ENCODE measurements at regions not wholly inside any gene's neighbourhood (a gene's known extent, or its start where the extent isn't known, plus 50 kb on each side); places are given as distances from the start of the nearest gene placed in this dataset.
"Not testable (repeated sequence)": the region's sequence is repeated elsewhere in the genome, so short reads cannot be mapped to it uniquely, and the experiment has no call there.

- no peak for DNase-seq
Observed at GRCh38 chr13:102538938-102539337, 57.8 kb upstream of the TPP2 start.

GRCh38 chr13:102536695-102537485 is 59.9 kb upstream of the TPP2 start:
- no peak for DNase-seq

GRCh38 chr13:102536196-102536595 is 60.6 kb upstream of the TPP2 start:
- no peak for DNase-seq

GRCh38 chr13:102530751-102531150 is 66.0 kb upstream of the TPP2 start:
- DNase-seq, result no peak

GRCh38 chr13:102522251-102522650 is 74.5 kb upstream of the TPP2 start:
- not testable (repeated sequence) for DNase-seq

GRCh38 chr13:102517959-102518358 is 78.8 kb upstream of the TPP2 start:
- DNase-seq, result no peak

GRCh38 chr13:102510072-102510471 is 86.7 kb upstream of the TPP2 start:
- DNase-seq, result no peak

- DNase-seq, result no peak
Observed at GRCh38 chr13:102508411-102508810, 88.4 kb upstream of the TPP2 start.

GRCh38 chr13:102504002-102504401 is 92.8 kb upstream of the TPP2 start:
- no peak for DNase-seq

- DNase-seq, result no peak
Observed at GRCh38 chr13:102495663-102496062, 93.8 kb upstream of the FGF14 start.

- peak in 2 of 51 donors; percentile 4 to 19 for DNase-seq
Observed at GRCh38 chr13:102487330-102487729, 85.5 kb upstream of the FGF14 start.

GRCh38 chr13:102484329-102484728 is 82.5 kb upstream of the FGF14 start:
- no peak for DNase-seq

- DNase-seq, result no peak
Observed at GRCh38 chr13:102472650-102473049, 70.8 kb upstream of the FGF14 start.

GRCh38 chr13:102470283-102470917 is 68.6 kb upstream of the FGF14 start:
- no peak for DNase-seq

GRCh38 chr13:102466610-102467190 is 64.9 kb upstream of the FGF14 start:
- no peak for DNase-seq

- DNase-seq, result no peak
Observed at GRCh38 chr13:102462570-102462969, 60.7 kb upstream of the FGF14 start.

GRCh38 chr13:102461302-102461701 is 59.5 kb upstream of the FGF14 start:
- no peak for DNase-seq

GRCh38 chr13:102460806-102461205 is 59.0 kb upstream of the FGF14 start:
- no peak for DNase-seq

- no peak for DNase-seq
Observed at GRCh38 chr13:102452836-102453235, 51.0 kb upstream of the FGF14 start.
